ENCODE measurements at regions not wholly inside any gene's neighbourhood (a gene's known extent, or its start where the extent isn't known, plus 50 kb on each side); places are given as distances from the start of the nearest gene placed in this dataset.

- TF ChIP-seq CTCF (conservative IDR thresholded peaks at IDR 0.05; ENCODE audit: low read depth, low read length) (no peak), MAZ (IDR thresholded peaks at IDR 0.05; ENCODE audit: borderline replicate concordance, low read depth, low read length) (no peak), BHLHE40 (IDR thresholded peaks at IDR 0.05; ENCODE audit: low read depth, low read length) (no peak), POLR2A (IDR thresholded peaks at IDR 0.05; ENCODE audit: low read depth, low read length) (no peak), CHD1 (IDR thresholded peaks at IDR 0.05; ENCODE audit: low read depth, low read length) (no peak), SMC3 (IDR thresholded peaks at IDR 0.05; ENCODE audit: low read depth, low read length) (no peak), CEBPB (IDR thresholded peaks at IDR 0.05; ENCODE audit: low read depth, low read length) (no peak), NFE2L2 (IDR thresholded peaks at IDR 0.05; ENCODE audit: low read depth, low read length) (no peak), RAD21 (IDR thresholded peaks at IDR 0.05; ENCODE audit: low read length) (no peak), FOS (IDR thresholded peaks at IDR 0.05; ENCODE audit: low read depth, low read length) (no peak), RFX5 (IDR thresholded peaks at IDR 0.05; ENCODE audit: low read depth, low read length) (no peak), RCOR1 (IDR thresholded peaks at IDR 0.05; ENCODE audit: insufficient replicate concordance, low read length) (no peak), ELK1 (IDR thresholded peaks at IDR 0.05; ENCODE audit: borderline replicate concordance, low read depth, low read length) (no peak), MXI1 (IDR thresholded peaks at IDR 0.05; ENCODE audit: borderline replicate concordance, low read depth, low read length) (no peak)
These were observed 75.9 kb upstream of the ARID5B start for GRCh38 chr10:61825628-61826027.
